ENCODE measurements at regions not wholly inside any gene's neighbourhood (a gene's known extent, or its start where the extent isn't known, plus 50 kb on each side); places are given as distances from the start of the nearest gene placed in this dataset.

DNA sequence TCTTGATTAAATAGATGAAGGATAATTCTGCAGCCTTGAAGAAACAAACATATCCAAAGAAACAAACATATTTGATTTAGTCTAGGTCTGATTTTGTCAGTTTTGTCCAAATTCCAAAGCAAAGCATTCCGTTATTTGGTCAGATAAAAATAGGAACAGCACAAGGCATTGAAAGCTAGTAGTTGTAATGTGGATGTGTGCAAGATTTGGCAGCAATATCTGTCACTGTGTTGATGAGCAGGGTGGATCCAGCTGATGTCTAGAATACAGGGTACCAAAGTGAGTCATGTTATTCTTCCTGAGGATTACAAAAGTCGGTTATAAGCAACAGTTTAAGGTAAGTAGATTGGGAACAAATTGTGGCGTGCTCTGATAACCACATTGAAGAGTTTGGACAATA is 69.3 kb upstream of the PLPPR1 start:
- TF ChIP-seq, protein P1, sequence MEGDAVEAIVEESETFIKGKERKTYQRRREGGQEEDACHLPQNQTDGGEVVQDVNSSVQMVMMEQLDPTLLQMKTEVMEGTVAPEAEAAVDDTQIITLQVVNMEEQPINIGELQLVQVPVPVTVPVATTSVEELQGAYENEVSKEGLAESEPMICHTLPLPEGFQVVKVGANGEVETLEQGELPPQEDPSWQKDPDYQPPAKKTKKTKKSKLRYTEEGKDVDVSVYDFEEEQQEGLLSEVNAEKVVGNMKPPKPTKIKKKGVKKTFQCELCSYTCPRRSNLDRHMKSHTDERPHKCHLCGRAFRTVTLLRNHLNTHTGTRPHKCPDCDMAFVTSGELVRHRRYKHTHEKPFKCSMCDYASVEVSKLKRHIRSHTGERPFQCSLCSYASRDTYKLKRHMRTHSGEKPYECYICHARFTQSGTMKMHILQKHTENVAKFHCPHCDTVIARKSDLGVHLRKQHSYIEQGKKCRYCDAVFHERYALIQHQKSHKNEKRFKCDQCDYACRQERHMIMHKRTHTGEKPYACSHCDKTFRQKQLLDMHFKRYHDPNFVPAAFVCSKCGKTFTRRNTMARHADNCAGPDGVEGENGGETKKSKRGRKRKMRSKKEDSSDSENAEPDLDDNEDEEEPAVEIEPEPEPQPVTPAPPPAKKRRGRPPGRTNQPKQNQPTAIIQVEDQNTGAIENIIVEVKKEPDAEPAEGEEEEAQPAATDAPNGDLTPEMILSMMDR (IDR thresholded peaks at IDR 0.05): no peak
- TF ChIP-seq POLR2AphosphoS5 (IDR thresholded peaks at IDR 0.05; ENCODE audit: insufficient read depth in 1 of 2, low read depth in 1 of 2): no peak
- no peak for TF ChIP-seq POLR2A (IDR thresholded peaks at IDR 0.05)
